HFFc6 (cell line): ENCODE measurements at regions not wholly inside any gene's neighbourhood (a gene's known extent, or its start where the extent isn't known, plus 50 kb on each side); places are given as distances from the start of the nearest gene placed in this dataset.
"Not testable (repeated sequence)": the region's sequence is repeated elsewhere in the genome, so short reads cannot be mapped to it uniquely, and the experiment has no call there.

Experiments
- DNase-seq: peaks from one replicate; pipeline ENCODE4 v3.0.0-alpha.2; 2018
- H3K27ac Mint-ChIP-seq: 2 replicates; pipeline ENCODE4 v1.8.0; 2020; ENCODE audit warnings: mild to moderate bottlenecking, mixed read lengths
- H3K27me3 Mint-ChIP-seq: 2 replicates; pipeline ENCODE4 v1.8.0; 2021; ENCODE audit warnings: mild to moderate bottlenecking, moderate library complexity, mixed read lengths; ENCODE audit not compliant: insufficient read depth
- H3K36me3 Mint-ChIP-seq: 2 replicates; pipeline ENCODE4 v1.8.0; 2021; ENCODE audit warnings: low read depth, mixed read lengths
- H3K4me1 Mint-ChIP-seq: 2 replicates; pipeline ENCODE4 v1.8.0; 2020; ENCODE audit warnings: low read depth, mixed read lengths
- H3K4me3 Mint-ChIP-seq: 2 replicates; pipeline ENCODE4 v1.8.0; 2020; ENCODE audit warnings: mild to moderate bottlenecking, moderate library complexity, mixed read lengths
- H3K9me3 Mint-ChIP-seq: 2 replicates; pipeline ENCODE4 v1.8.0; 2020; ENCODE audit warnings: mild to moderate bottlenecking, mixed read lengths
- CTCF ChIP-seq: fragments of 200-600 bp; sonication (generic); IDR thresholded peaks from 2 replicates; pipeline ENCODE4 v1.5.0; 2021; ENCODE audit warnings: antibody characterized with exemption, mild to moderate bottlenecking

DNA sequence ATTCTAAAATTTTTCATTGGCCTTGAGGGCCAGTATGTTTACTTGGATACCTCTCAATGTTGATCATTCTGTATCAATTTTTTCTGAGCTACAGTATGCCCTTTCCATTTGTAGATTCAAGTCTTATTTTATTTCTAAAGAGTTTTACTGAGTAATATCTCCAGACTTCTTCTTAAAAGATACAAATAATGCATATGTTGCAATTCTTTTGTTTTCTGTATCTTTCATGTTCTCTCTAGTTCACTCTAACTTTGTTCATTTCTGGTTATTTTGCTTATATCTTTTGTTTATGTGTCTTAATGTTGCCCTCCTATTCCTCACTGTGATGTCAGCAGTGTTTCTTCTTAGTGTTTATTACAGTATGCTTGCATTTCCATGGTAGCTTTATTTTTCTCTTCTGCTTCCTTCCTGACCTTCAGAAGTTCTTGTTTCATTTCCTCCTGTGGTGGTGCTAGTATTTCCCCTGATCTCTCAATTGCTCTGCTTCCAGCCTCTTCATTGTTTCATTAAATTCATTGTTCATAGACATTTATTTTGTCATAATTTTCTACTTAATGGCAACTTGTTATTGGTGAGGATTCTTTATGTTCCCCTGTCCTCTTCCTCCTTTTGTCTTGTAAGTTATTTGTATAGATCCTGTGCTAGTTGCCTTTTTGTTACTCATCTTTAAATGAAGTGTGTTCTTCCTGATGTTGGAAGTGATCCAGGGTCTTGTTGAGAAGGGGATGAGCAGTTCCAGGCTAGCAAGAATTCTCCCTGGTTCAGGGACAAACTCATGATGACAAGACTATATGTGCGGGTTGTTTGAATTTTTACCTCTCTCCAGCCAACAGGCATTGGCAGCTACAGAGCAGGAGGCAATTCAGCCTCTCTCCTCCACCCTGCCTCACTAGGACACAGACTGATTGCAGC, 160.8 kb downstream of the DEPDC1B start:
- no peaks in the 10 kb centered on the region for H3K4me1 Mint-ChIP-seq
- H3K4me3 Mint-ChIP-seq: no peak overlapping the region
- no peaks in the 10 kb centered on the region for H3K36me3 Mint-ChIP-seq
- peaks cover 8% of the 10 kb centered on the region; the same call in 1 of the 2 replicates for H3K27me3 Mint-ChIP-seq
- H3K27ac Mint-ChIP-seq: no peak overlapping the region
- DNase-seq: no peak
- no peak for TF ChIP-seq CTCF
- H3K9me3 Mint-ChIP-seq: no peaks in the 10 kb centered on the region

DNA sequence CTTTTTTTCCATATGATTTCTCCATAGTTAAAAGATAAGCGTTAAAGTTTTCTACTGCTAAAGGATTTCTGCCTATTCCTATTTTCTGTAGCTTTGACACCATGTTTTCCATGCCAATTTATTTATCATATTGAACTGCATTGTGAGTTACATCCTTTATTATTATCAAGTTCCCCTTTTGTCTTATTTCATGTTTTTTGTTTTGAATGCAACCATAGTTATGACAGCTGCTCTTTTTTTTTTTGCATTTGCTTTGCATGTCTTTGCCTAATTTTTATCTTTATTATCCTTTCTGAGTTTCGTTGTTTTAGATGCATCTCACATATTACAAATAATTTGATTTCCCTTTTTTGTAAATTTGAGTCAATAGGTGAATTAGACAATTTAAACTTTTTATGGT, 161.5 kb downstream of the DEPDC1B start:
- H3K27ac Mint-ChIP-seq: no peak overlapping the region
- H3K4me3 Mint-ChIP-seq: no peak overlapping the region
- no peaks in the 10 kb centered on the region for H3K36me3 Mint-ChIP-seq
- no peaks in the 10 kb centered on the region for H3K9me3 Mint-ChIP-seq
- TF ChIP-seq CTCF: no peak
- no peaks in the 10 kb centered on the region for H3K4me1 Mint-ChIP-seq
- peaks cover 6% of the 10 kb centered on the region; the same call in 1 of the 2 replicates for H3K27me3 Mint-ChIP-seq
- no peak for DNase-seq

DNA sequence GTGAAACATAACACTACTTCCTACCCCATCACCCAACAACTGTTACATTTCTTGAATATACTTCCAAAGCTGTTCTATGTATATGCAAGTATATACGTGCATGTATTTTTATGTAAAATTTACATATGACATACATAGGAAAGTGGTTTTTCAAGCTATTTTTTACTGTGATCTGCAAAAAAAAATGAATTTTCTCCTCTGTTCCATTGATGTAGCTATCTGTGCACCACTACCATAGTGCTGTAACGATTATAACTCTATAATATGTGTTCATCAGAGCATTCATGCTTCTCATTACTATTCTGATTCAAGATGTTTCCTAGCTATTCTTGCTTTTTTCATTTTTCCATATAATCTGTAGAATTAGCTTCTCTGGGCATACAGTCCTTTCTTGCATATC, 164.0 kb downstream of the DEPDC1B start:
- H3K36me3 Mint-ChIP-seq: no peaks in the 10 kb centered on the region
- no peak overlapping the region for H3K27ac Mint-ChIP-seq
- no peak for TF ChIP-seq CTCF
- DNase-seq: no peak
- no peak overlapping the region for H3K4me3 Mint-ChIP-seq
- H3K27me3 Mint-ChIP-seq: peaks cover 2% of the 10 kb centered on the region; the same call in 1 of the 2 replicates
- no peaks in the 10 kb centered on the region for H3K9me3 Mint-ChIP-seq
- no peaks in the 10 kb centered on the region for H3K4me1 Mint-ChIP-seq

DNA sequence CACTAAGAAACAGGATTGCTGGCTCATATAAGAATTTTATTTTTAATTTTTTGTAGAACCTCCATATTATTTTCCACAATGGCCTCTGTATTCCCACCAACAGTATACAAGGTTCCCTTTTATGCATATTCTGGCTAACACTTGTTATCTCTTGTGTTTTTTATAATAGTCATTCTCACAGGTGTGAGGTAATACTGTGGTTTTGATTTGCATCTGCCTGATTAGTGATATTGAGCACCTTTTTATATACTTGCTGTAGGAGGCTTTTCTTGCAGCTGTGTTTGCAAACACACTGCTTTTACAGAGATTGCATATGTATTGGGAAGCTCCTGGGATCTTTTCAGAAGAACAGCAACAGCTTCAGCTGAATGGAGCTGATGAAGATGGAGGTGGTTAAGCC, 164.8 kb downstream of the DEPDC1B start:
- no peak overlapping the region for H3K27ac Mint-ChIP-seq
- H3K9me3 Mint-ChIP-seq: no peaks in the 10 kb centered on the region
- no peak for TF ChIP-seq CTCF
- DNase-seq: no peak
- H3K36me3 Mint-ChIP-seq: no peaks in the 10 kb centered on the region
- no peaks in the 10 kb centered on the region for H3K4me1 Mint-ChIP-seq
- H3K4me3 Mint-ChIP-seq: no peak overlapping the region
- H3K27me3 Mint-ChIP-seq: peaks cover 2% of the 10 kb centered on the region; the same call in 1 of the 2 replicates

DNA sequence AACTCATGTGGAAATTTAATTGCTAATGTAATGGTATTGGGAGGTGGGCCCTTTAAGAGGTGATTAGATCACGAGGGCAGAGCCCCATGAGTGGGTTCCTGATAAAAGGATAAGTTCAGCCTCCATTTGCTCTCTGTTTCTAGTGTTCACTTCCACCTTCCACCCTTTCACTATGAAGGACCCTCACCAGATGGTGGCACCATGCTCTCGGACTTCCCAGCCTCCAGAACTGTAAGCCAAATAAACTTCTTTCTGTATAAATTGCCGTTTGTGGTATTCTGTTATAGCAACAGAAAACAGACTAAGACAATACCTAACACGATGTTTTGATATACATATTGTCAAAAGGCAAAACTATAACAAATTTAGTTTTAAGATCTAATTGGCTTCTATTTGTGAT, 166.2 kb downstream of the DEPDC1B start:
- no peak overlapping the region for H3K4me3 Mint-ChIP-seq
- H3K36me3 Mint-ChIP-seq: no peaks in the 10 kb centered on the region
- H3K4me1 Mint-ChIP-seq: no peaks in the 10 kb centered on the region
- H3K27ac Mint-ChIP-seq: no peak overlapping the region
- no peaks in the 10 kb centered on the region for H3K9me3 Mint-ChIP-seq
- DNase-seq: no peak
- TF ChIP-seq CTCF: no peak
- no peaks in the 10 kb centered on the region for H3K27me3 Mint-ChIP-seq

DNA sequence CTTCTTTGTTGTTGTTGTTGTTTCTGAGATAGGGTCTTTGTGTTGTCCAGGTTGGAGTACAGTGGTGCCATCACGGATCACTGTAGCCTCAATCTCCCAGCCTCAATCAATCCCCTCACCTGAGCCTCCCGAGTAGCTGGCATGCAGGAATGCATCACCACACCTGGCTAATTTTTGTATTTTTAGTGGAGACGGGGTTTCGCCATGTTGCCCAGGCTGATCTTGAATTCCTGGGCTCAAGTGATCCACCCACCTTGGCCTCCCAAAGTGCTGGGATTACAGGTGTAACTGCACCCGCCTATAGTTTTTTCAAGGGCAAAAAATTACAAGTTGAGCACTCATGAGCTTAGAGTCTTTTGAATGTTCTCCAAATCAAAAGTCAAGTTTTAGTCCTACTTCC, 167.2 kb downstream of the DEPDC1B start:
- H3K4me1 Mint-ChIP-seq, H3K36me3 Mint-ChIP-seq, H3K9me3 Mint-ChIP-seq, H3K4me3 Mint-ChIP-seq, H3K27ac Mint-ChIP-seq, DNase-seq, H3K27me3 Mint-ChIP-seq: not testable (repeated sequence)

DNA sequence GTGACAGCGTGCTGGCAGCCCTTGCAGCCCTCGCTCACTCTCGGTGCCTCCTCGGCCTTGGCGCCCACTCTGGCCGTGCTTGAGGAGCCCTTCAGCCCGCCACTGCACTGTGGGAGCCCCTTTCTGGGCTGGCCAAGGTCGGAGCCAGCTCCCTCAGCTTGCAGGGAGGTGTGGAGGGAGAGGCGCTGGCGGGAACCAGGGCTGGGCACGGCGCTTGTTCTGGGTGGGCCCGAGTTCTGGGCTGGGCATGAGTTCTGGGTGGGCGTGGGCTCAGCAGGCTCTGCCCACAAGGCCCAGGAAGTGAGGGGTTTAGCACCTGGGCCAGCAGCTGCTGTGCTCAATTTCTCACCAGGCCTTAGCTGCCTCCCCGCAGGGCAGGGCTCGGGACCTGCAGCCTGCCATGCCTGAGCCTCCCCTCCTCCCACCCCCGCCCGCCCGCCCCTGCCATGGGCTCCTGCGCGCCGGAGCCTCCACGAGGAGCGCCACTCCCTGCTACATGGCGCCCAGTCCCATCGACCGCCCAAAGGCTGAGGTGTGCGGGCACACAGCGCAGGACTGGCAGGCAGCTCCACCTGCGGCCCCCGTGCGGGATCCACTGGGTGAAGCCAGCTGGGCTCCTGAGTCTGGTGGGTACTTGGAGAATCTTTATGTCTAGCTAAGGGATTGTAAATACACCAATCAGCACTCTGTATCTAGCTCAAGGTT, 169.7 kb downstream of the DEPDC1B start:
- H3K27me3 Mint-ChIP-seq, H3K27ac Mint-ChIP-seq, H3K4me1 Mint-ChIP-seq, H3K4me3 Mint-ChIP-seq, DNase-seq, H3K9me3 Mint-ChIP-seq, H3K36me3 Mint-ChIP-seq: not testable (repeated sequence)
